Panc1 (cell line): ENCODE measurements at regions not wholly inside any gene's neighbourhood (a gene's known extent, or its start where the extent isn't known, plus 50 kb on each side); places are given as distances from the start of the nearest gene placed in this dataset.

Experiments used
- ATAC-seq: fragments of 200-7000 bp; cut with Tn5 transposase; 2 replicates; pipeline ENCODE4 v1.9.1; 2020; ENCODE audit warnings: mild to moderate bottlenecking, moderate library complexity
- BruUV-seq: library from RNA; stranded (reverse); fragments of 400-500 nt; replicated peaks from 2 replicates; lab custom pipeline; 2021; lab: Mats Ljungman, UMichigan
- CTCF ChIA-PET: fragments of 300-600 bp; sonication (Branson Sonifier 250); formaldehyde crosslinking; loops from one replicate; lab custom pipeline; 2022; ENCODE audit warnings: antibody characterized with exemption; lab: Charles Lee
- POLR2A ChIA-PET: fragments of 300-600 bp; sonication (Branson Sonifier 250); formaldehyde crosslinking; loops from one replicate; lab custom pipeline; 2022; ENCODE audit warnings: antibody characterized with exemption; lab: Charles Lee
- DNase-seq: peaks from one replicate; pipeline ENCODE4 v3.0.0-alpha.2; 2010; ENCODE audit warnings: low read depth, low spot score
- H3K27ac ChIP-seq: 2 replicates; pipeline ENCODE4 v1.5.1; 2011; ENCODE audit warnings: mild to moderate bottlenecking, low read length, inconsistent platforms
- H3K27me3 ChIP-seq: fragments of 200-500 bp; sonication (Bioruptor generic); 2 replicates; pipeline ENCODE4 v1.6.0; 2014; ENCODE audit warnings: low read length, inconsistent platforms; ENCODE audit not compliant: control insufficient read depth, insufficient read depth
- H3K36me3 ChIP-seq: fragments of 200-500 bp; sonication (Bioruptor generic); 2 replicates; pipeline ENCODE4 v1.5.1; 2014; ENCODE audit warnings: inconsistent platforms, mild to moderate bottlenecking, low read length, moderate library complexity; ENCODE audit not compliant: control insufficient read depth, insufficient read depth
- H3K4me1 ChIP-seq: 2 replicates; pipeline ENCODE4 v1.5.1; 2011; ENCODE audit warnings: inconsistent platforms, mild to moderate bottlenecking, low read length, moderate library complexity; ENCODE audit not compliant: control insufficient read depth, insufficient read depth
- H3K4me3 ChIP-seq, 2 experiments: 2 replicates each; pipeline ENCODE4 v1.5.1; 2011 to 2012; ENCODE audit warnings: low read depth in 2 of 2, low read length in 2 of 2, mild to moderate bottlenecking in 2 of 2, inconsistent platforms in 1 of 2, moderate library complexity in 1 of 2
- H3K9me3 ChIP-seq: fragments of 200-500 bp; sonication (Bioruptor generic); 2 replicates; pipeline ENCODE4 v1.5.1; 2014; ENCODE audit warnings: low read depth, mild to moderate bottlenecking, inconsistent platforms, low read length, moderate library complexity; ENCODE audit not compliant: control insufficient read depth, insufficient read depth
- POLR2AphosphoS5 ChIP-seq: IDR thresholded peaks from 2 replicates; pipeline ENCODE4 v1.6.1; 2012; ENCODE audit warnings: mild to moderate bottlenecking, low read depth, low read length, moderate library complexity
- SIN3A ChIP-seq: IDR thresholded peaks from 2 replicates; pipeline ENCODE4 v1.6.1; 2012; ENCODE audit warnings: low read depth, mild to moderate bottlenecking, low read length, moderate library complexity, borderline replicate concordance; ENCODE audit not compliant: insufficient read depth
- TCF7L2 ChIP-seq: IDR thresholded peaks from 2 replicates; pipeline ENCODE4 v1.6.1; 2011; ENCODE audit warnings: mild to moderate bottlenecking, low read depth, low read length, inconsistent platforms
- in situ Hi-C: cut with HindIII; loops from 2 replicates; pipeline ENCODE4 v1.10.0; 2016; ENCODE audit warnings: low sequenced_read_pairs, low pct_unique_long_range_greater_than_20kb
- intact Hi-C: fragments of 100-400 bp; cut with micrococcal nuclease; formaldehyde crosslinking; loops from one replicate; pipeline ENCODE4 v1.10.0; 2022; ENCODE audit not compliant: unreplicated experiment
- TF ChIP-seq, protein P1 (sequence below), 2 experiments: IDR thresholded peaks; 2 replicates each; pipeline ENCODE4 v1.6.1; 2011 to 2012; ENCODE audit warnings: low read depth in 2 of 2, control low read depth in 1 of 2, low read length in 1 of 2, mild to moderate bottlenecking in 1 of 2, moderate library complexity in 1 of 2; ENCODE audit not compliant: insufficient read depth in 1 of 2
- TF ChIP-seq, protein P2 (sequence below): fragments of 450-650 bp; IDR thresholded peaks from 2 replicates; pipeline ENCODE4 v1.5.1; 2017; ENCODE audit warnings: mild to moderate bottlenecking

DNA sequence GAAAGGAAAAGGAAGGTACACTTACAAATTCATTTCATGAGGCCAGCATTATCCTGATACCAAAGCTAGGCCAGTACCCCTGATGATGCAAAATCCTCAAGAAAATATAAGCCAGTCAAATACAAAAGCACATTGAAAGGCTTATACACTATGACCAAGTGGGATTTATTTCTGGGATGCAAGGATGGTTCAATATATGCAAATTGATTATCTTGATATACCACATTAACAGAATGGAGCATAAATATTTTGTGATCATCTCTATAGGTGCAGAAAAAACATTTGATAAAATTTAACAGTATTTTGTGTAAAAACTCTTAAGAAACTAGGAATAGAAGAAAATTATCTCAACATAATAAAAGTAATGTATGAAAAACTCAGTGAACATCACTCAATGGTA, 97.0 kb upstream of the BCAT1 start:
- H3K36me3 ChIP-seq = no peaks in the 10 kb centered on the region
- ChIA-PET POLR2A (no interaction called here), CTCF (no interaction called here)
- intact Hi-C loops = no loop called here
- H3K27me3 ChIP-seq = no peaks in the 10 kb centered on the region
- H3K27ac ChIP-seq = no peak overlapping the region
- no peak for ATAC-seq
- H3K4me1 ChIP-seq = no peaks in the 10 kb centered on the region
- BruUV-seq = no TSS peak
- H3K9me3 ChIP-seq = peaks cover 16% of the 10 kb centered on the region
- in situ Hi-C loops = no loop called here
- no peak overlapping the region for H3K4me3 ChIP-seq
- DNase-seq = no peak
- TF ChIP-seq, protein P1, sequence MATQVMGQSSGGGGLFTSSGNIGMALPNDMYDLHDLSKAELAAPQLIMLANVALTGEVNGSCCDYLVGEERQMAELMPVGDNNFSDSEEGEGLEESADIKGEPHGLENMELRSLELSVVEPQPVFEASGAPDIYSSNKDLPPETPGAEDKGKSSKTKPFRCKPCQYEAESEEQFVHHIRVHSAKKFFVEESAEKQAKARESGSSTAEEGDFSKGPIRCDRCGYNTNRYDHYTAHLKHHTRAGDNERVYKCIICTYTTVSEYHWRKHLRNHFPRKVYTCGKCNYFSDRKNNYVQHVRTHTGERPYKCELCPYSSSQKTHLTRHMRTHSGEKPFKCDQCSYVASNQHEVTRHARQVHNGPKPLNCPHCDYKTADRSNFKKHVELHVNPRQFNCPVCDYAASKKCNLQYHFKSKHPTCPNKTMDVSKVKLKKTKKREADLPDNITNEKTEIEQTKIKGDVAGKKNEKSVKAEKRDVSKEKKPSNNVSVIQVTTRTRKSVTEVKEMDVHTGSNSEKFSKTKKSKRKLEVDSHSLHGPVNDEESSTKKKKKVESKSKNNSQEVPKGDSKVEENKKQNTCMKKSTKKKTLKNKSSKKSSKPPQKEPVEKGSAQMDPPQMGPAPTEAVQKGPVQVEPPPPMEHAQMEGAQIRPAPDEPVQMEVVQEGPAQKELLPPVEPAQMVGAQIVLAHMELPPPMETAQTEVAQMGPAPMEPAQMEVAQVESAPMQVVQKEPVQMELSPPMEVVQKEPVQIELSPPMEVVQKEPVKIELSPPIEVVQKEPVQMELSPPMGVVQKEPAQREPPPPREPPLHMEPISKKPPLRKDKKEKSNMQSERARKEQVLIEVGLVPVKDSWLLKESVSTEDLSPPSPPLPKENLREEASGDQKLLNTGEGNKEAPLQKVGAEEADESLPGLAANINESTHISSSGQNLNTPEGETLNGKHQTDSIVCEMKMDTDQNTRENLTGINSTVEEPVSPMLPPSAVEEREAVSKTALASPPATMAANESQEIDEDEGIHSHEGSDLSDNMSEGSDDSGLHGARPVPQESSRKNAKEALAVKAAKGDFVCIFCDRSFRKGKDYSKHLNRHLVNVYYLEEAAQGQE (IDR thresholded peaks at IDR 0.05; ENCODE audit: insufficient read depth in 1 of 2, low read depth in 2 of 2, low read length in 1 of 2) = no peak
- TF ChIP-seq, protein P2, sequence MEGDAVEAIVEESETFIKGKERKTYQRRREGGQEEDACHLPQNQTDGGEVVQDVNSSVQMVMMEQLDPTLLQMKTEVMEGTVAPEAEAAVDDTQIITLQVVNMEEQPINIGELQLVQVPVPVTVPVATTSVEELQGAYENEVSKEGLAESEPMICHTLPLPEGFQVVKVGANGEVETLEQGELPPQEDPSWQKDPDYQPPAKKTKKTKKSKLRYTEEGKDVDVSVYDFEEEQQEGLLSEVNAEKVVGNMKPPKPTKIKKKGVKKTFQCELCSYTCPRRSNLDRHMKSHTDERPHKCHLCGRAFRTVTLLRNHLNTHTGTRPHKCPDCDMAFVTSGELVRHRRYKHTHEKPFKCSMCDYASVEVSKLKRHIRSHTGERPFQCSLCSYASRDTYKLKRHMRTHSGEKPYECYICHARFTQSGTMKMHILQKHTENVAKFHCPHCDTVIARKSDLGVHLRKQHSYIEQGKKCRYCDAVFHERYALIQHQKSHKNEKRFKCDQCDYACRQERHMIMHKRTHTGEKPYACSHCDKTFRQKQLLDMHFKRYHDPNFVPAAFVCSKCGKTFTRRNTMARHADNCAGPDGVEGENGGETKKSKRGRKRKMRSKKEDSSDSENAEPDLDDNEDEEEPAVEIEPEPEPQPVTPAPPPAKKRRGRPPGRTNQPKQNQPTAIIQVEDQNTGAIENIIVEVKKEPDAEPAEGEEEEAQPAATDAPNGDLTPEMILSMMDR = no peak
- no peak for TF ChIP-seq POLR2AphosphoS5
- no peak for TF ChIP-seq TCF7L2
- TF ChIP-seq SIN3A = no peak

DNA sequence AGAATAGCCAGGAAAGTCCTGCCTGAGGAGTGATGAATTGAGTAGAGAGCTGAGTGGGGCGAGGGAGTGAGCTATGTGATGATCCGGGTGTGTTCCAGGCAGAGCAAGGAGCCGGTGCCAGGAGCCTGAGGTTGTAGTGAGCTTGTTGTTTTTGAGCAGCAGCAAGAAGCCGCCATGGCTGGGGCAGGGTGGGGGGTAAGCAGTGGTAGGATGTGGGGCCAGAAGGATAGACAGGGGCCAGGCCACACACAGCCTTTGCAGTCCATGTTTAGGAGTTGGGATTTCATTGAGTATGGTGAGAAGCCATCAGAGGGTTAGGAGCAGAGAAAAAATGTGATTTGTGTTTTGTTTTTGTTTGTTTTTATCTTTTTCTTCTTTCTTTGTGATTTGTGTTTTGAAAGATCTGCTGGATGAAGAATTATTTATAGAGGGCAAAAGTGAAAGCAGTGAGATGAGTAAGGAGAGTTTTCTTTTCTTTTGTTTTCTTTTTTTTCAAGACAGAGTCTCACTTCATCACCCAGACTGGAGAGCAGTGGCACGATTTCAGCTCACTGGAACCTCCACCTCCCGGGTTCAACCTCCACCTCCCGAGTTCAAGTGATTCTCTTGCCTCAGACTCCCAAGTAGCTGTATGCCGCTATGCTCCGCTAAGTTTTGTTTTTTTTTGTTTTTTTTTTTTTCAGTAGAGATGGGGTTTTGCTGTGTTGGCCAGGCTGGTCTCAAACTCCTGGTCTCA, 92.3 kb upstream of the BCAT1 start:
- ChIA-PET POLR2A (no interaction called here), CTCF (interaction anchor here (0.6 kb wide), 1 partner anchor 11 kb away, joined by 6 read pairs; no protein-coding TSS in a partner anchor)
- ATAC-seq (no peak), DNase-seq (no peak)
- H3K4me1 ChIP-seq = no peaks in the 10 kb centered on the region
- no TSS peak for BruUV-seq
- H3K27me3 ChIP-seq = peaks cover 4% of the 10 kb centered on the region
- H3K36me3 ChIP-seq = no peaks in the 10 kb centered on the region
- in situ Hi-C loops = no loop called here
- no peak overlapping the region for H3K4me3 ChIP-seq
- peaks cover 7% of the 10 kb centered on the region for H3K9me3 ChIP-seq
- intact Hi-C loops = no loop called here
- H3K27ac ChIP-seq = no peak overlapping the region
- TF ChIP-seq SIN3A (no peak), TCF7L2 (no peak), POLR2AphosphoS5 (no peak)
- TF ChIP-seq, protein P2 = no peak
- TF ChIP-seq, protein P1 (IDR thresholded peaks at IDR 0.05; ENCODE audit: insufficient read depth in 1 of 2, low read depth in 2 of 2, low read length in 1 of 2) = no peak
